ENCODE measurements at regions not wholly inside any gene's neighbourhood (a gene's known extent, or its start where the extent isn't known, plus 50 kb on each side); places are given as distances from the start of the nearest gene placed in this dataset.

DNA sequence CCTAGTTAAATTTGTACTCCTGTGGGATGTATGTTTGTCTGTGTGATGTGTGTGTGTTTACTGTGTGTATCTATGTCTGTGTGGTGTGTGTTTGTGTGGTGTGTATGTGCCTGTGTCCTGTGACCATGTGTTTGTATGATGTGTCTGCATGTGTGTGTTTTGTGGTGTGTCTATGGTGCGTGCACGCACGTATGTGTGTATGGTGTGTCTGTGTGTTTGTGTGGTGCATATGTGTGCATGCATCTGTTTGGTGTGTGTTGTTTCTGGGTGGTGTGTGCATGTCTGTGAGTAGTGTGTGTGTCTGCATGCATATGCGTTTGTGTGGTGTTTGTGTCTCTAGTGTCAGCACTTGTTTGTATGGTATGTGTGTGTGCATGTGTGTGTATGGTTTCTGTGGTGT is 174.2 kb upstream of the RBFOX1 start:
- Mint-ChIP-seq H3K4me3 (no peak overlapping the region), H3K9me3 (peaks cover 22% of the 10 kb centered on the region), H3K27me3 (ENCODE audit: low read depth) (no peaks in the 10 kb centered on the region), H3K36me3 (ENCODE audit: insufficient read depth) (no peaks in the 10 kb centered on the region), H3K4me1 (ENCODE audit: low read depth) (no peaks in the 10 kb centered on the region)
- no peak for ATAC-seq
- DNase-seq, result no peak

DNA sequence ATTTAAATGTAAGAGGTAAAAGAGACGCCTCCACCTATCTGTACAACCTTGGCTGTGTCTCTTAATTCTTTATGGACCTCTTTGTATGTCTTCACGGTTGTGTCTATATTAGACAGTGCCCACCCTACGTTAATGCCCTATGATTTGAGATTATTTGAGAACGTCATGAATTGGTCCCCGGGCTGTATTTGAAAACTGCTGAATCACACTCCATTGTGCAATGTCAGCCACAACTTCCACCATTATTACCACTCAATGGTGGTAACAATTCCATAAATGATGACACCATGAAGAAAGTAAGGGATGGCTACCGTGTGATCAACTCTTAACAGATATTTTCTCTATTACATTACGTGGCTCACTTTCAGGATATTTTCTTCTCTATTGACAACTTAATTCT is 182.4 kb upstream of the RBFOX1 start:
- Mint-ChIP-seq H3K4me1 (ENCODE audit: low read depth) (no peaks in the 10 kb centered on the region), H3K9me3 (peaks cover 42% of the 10 kb centered on the region), H3K4me3 (no peak overlapping the region), H3K27me3 (ENCODE audit: low read depth) (no peaks in the 10 kb centered on the region), H3K36me3 (ENCODE audit: insufficient read depth) (no peaks in the 10 kb centered on the region)
- no peak for ATAC-seq
- no peak for DNase-seq

DNA sequence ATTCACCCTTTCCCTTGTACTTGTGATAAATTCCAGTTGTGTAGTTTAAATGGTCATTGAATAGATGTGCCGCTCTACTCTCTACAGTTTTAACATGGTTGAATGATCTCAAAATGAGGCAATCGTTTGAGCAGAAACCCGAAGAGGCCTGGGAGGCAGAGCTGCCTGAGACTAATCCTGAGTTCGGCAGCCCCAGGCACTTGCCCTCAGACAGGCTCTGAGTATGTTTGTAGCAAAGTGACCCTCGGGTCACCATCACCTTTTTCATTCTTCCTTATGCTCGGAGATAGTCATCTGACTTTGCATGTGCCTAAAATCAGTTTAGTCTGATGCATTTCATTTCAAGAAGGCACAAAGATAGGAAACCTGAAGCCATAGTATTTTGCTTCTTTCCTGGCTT is 184.0 kb upstream of the RBFOX1 start:
- Mint-ChIP-seq H3K4me3 (no peak overlapping the region), H3K27me3 (ENCODE audit: low read depth) (no peaks in the 10 kb centered on the region)
- ATAC-seq, result no peak

DNA sequence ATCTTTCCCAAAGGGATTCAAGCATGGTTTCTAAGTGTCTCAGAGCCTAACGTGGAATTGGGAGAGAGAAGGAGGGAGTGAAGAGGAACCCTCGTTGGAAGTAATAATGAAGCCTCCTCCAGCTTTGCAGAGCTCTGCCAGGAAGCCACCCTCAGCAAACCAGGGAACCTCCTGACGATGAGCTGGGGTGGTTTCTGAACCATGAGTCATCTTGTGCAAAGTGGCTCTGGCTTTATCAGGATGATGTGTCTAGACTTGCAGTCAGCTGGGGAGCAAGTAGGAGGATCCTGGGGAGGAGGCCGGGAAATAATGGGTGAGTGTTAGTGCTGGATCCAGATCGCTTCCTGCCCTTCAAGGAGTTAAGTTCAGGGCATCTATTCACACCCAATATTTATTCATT is 191.7 kb upstream of the RBFOX1 start:
- H3K4me1 Mint-ChIP-seq (ENCODE audit: low read depth), result no peaks in the 10 kb centered on the region
- no peak overlapping the region for H3K4me3 Mint-ChIP-seq
- peaks cover 15% of the 10 kb centered on the region for H3K9me3 Mint-ChIP-seq
- H3K36me3 Mint-ChIP-seq (ENCODE audit: insufficient read depth), result no peaks in the 10 kb centered on the region
- DNase-seq (no peak), ATAC-seq (no peak)
- H3K27me3 Mint-ChIP-seq (ENCODE audit: low read depth), result no peaks in the 10 kb centered on the region

More for the DNA sequence above, 184.0 kb upstream of the RBFOX1 start:
- no peaks in the 10 kb centered on the region for H3K36me3 Mint-ChIP-seq (ENCODE audit: insufficient read depth)
- H3K4me1 Mint-ChIP-seq (ENCODE audit: low read depth), result no peaks in the 10 kb centered on the region
- peaks cover 31% of the 10 kb centered on the region for H3K9me3 Mint-ChIP-seq
- DNase-seq, result no peak

DNA sequence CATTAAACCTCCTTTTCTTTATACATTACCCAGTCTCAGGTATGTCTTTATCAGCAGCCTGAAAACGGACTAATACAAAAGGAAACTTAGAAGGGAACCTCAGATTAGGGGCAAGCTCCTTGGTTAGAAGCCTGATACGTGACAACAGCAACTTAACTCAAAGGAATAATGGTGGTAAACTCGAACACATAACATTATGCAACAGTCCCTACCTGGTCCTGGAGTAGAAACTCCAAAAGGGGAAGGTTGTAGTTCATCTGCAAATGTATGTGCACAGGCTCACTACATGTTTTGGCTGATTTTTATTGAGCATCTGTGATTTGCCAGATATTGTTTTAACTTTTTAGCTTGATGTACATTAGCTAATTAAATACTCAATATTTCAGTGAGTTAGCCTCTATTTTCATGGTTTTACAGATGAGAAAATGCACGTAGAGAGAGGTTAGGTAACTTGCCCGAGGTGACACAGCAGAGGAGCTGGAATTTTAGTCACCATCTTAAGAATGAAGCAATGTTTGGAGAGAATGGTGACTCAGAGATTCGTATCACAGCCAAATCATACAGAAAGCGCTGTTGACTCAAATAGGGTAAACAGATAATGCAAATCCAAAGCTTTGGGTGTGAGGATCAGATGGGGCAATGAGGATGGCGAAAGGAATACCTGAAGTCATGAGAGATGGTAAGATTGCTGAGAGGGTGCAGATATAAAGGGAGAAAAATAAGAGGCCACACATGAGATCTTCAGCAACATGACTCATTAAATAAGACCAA is 194.9 kb upstream of the RBFOX1 start:
- H3K4me1 Mint-ChIP-seq (ENCODE audit: low read depth), result no peaks in the 10 kb centered on the region
- no peaks in the 10 kb centered on the region for H3K36me3 Mint-ChIP-seq (ENCODE audit: insufficient read depth)
- peaks cover 15% of the 10 kb centered on the region for H3K9me3 Mint-ChIP-seq
- ATAC-seq (no peak), DNase-seq (no peak)
- no peak overlapping the region for H3K4me3 Mint-ChIP-seq
- no peaks in the 10 kb centered on the region for H3K27me3 Mint-ChIP-seq (ENCODE audit: low read depth)

DNA sequence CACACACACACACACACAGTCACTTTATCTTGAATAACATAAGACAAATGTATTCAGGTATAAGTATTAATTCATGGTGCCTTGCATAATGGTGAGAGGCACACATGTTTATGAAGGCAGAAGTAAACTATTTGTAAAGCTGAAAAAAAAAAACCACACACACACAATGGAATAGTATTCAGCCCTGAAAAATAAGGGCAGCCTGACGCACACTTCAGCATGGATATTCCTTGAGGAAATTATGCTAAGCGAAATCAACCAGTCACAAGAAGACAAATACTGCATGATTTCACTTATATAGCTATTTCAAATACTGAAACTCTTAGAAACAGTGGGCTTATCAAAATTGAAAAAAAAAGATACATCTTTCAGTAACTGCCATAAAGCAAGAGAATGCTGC is 200.2 kb upstream of the RBFOX1 start:
- H3K4me1 Mint-ChIP-seq (ENCODE audit: low read depth), result no peaks in the 10 kb centered on the region
- ATAC-seq (no peak), DNase-seq (no peak)
- H3K27me3 Mint-ChIP-seq (ENCODE audit: low read depth), result no peaks in the 10 kb centered on the region
- no peaks in the 10 kb centered on the region for H3K36me3 Mint-ChIP-seq (ENCODE audit: insufficient read depth)
- peaks cover 8% of the 10 kb centered on the region for H3K9me3 Mint-ChIP-seq
- H3K4me3 Mint-ChIP-seq, result no peak overlapping the region

DNA sequence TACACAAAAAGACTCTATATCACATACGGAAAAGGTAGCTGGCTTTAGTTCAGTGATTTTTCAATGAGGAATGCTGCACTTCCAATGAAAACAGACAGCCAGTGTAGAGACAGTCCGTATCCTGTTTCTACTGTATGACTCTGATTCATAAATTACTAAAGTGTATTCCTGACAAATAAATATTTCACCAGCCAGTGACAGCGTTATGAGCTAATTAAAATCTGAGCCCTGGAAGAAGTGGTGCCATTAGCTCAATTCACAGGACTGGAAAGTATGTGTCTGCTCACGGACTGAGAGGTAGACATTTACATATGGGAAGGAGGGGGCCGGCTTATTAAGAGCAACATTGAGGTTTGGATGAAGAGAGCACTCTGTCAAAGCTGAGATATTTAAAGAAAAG is 207.9 kb upstream of the RBFOX1 start:
- Mint-ChIP-seq H3K4me1 (ENCODE audit: low read depth) (no peaks in the 10 kb centered on the region), H3K36me3 (ENCODE audit: insufficient read depth) (no peaks in the 10 kb centered on the region), H3K27me3 (ENCODE audit: low read depth) (no peaks in the 10 kb centered on the region), H3K9me3 (peaks cover 18% of the 10 kb centered on the region), H3K4me3 (no peak overlapping the region)
- no peak for ATAC-seq
- no peak for DNase-seq

DNA sequence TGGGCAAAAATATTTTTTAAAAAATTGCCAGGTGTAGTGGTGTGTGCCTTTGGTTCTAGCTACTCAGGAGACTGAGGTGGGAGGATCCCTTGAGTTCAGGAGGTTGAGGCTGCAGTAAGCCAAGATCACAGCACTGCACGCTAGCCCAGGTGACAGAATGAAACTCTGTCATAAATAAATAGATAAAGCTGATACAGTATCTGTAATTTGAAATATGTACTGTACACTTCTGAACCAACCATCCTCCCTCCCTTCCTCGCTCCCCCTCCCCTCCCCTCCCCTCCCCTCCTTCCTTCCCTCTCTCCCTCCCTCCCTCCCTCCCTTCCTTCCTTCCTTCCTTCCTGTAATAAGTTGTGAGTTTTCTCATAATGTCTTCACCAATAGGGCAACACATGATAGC is 208.4 kb upstream of the RBFOX1 start:
- no peaks in the 10 kb centered on the region for H3K4me1 Mint-ChIP-seq (ENCODE audit: low read depth)
- no peak overlapping the region for H3K4me3 Mint-ChIP-seq
- no peaks in the 10 kb centered on the region for H3K27me3 Mint-ChIP-seq (ENCODE audit: low read depth)
- DNase-seq (no peak), ATAC-seq (no peak)
- no peaks in the 10 kb centered on the region for H3K36me3 Mint-ChIP-seq (ENCODE audit: insufficient read depth)
- peaks cover 17% of the 10 kb centered on the region for H3K9me3 Mint-ChIP-seq

DNA sequence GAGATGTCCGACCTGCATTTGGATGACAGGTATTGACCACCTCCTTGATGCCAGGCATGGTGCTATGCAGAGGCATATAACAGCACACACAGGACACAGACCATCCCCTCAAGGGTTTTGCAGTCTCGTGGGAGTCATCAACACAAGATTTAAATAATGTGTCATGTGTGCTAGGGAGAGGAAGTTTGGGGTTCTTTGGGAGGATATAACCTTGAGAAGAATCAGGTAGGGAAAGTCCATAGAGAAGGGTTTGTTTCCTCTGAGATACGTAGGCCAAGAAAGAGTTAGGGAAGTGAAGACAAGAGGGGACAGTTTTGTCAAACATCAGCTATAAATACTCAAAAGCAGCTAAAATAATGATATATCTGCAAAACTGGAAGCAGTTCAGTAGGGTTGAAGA is 215.9 kb upstream of the RBFOX1 start:
- no peaks in the 10 kb centered on the region for H3K27me3 Mint-ChIP-seq (ENCODE audit: low read depth)
- H3K4me1 Mint-ChIP-seq (ENCODE audit: low read depth), result no peaks in the 10 kb centered on the region
- no peak for DNase-seq
- ATAC-seq, result no peak
- no peaks in the 10 kb centered on the region for H3K36me3 Mint-ChIP-seq (ENCODE audit: insufficient read depth)
- peaks cover 1% of the 10 kb centered on the region for H3K9me3 Mint-ChIP-seq
- no peak overlapping the region for H3K4me3 Mint-ChIP-seq

DNA sequence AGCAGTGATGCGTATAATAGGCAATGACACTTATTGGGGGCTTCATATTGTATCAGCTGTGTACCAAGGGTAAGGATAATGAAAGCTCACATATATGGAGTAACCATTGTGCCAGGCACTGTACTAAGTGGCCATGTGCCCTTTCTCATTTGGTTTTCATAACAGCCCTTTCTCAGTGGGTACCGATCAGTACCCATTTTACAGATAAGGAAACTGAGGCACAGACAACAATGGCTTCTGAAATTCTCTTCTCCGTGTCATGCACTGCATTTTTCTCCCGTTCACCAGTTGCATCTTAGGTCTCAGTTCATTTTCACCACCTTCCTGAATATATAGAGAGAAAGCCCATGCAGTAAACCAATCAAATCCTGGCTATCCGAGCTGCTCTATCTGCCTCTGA is 216.7 kb upstream of the RBFOX1 start:
- no peak for ATAC-seq
- no peak overlapping the region for H3K4me3 Mint-ChIP-seq
- H3K36me3 Mint-ChIP-seq (ENCODE audit: insufficient read depth), result no peaks in the 10 kb centered on the region
- peaks cover 3% of the 10 kb centered on the region for H3K9me3 Mint-ChIP-seq
- H3K4me1 Mint-ChIP-seq (ENCODE audit: low read depth), result no peaks in the 10 kb centered on the region
- no peaks in the 10 kb centered on the region for H3K27me3 Mint-ChIP-seq (ENCODE audit: low read depth)
- DNase-seq, result no peak

DNA sequence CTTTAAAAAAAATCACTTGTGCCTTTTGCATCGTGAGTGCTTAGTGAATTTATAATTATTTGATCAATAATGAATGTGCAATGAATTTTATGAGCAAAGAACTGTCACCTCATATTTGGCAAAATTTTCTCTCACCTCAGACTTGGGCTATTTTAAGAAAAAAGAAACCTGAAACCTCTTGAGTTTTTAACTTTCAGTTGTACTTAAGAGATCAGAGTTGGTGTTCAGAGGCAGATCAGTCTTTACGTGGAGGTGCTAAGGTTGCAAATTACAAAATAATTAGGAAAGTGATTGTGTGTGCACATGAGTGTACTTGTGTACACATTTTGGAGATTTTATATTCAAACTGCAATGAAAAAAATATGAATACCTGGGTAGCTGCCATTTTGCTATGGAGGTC is 218.7 kb upstream of the RBFOX1 start:
- no peak for DNase-seq
- H3K9me3 Mint-ChIP-seq, result peaks cover 3% of the 10 kb centered on the region
- no peak for ATAC-seq
- no peaks in the 10 kb centered on the region for H3K36me3 Mint-ChIP-seq (ENCODE audit: insufficient read depth)
- H3K27me3 Mint-ChIP-seq (ENCODE audit: low read depth), result no peaks in the 10 kb centered on the region
- H3K4me1 Mint-ChIP-seq (ENCODE audit: low read depth), result no peaks in the 10 kb centered on the region
- no peak overlapping the region for H3K4me3 Mint-ChIP-seq

DNA sequence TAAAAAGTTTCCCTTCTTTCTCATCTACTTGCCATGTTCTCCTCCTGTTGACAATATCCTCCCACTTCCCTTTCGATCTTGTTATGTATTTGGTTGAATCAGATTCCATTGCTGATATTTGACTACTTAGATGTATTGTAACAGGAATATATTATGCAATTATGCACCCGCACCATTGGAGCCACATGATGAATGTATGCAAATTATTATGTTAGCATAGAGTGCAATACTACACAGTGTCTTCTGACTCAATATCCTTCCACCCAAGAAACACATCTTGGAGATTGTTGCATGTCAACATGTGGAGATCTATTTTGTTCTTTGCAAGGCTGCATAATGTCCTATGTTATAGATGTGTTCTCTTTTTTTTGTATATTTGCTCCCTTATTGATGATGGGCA is 219.2 kb upstream of the RBFOX1 start:
- Mint-ChIP-seq H3K9me3 (peaks cover 8% of the 10 kb centered on the region), H3K27me3 (ENCODE audit: low read depth) (no peaks in the 10 kb centered on the region), H3K36me3 (ENCODE audit: insufficient read depth) (no peaks in the 10 kb centered on the region), H3K4me1 (ENCODE audit: low read depth) (no peaks in the 10 kb centered on the region), H3K4me3 (no peak overlapping the region)
- ATAC-seq (no peak), DNase-seq (no peak)

DNA sequence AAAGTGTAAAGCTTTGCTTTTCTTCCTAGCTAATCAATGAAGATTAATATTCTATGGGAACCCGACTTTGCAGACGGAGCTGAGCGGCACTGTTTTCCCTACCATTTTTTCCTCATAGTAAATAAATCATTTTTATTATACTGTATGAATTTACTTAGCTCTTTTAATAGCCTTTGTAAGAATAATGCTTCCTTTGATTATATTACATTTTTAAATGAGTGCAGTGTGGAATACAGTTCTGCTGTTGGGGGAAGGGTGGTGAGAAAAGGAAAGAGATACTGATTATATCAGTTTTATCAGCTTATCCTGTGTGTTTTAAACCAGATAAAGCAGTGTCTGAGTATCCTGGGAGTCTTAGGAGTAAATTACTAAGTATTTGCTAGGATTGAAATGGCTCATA is 221.4 kb upstream of the RBFOX1 start:
- Mint-ChIP-seq H3K27me3 (ENCODE audit: low read depth) (no peaks in the 10 kb centered on the region), H3K36me3 (ENCODE audit: insufficient read depth) (no peaks in the 10 kb centered on the region), H3K4me1 (ENCODE audit: low read depth) (no peaks in the 10 kb centered on the region), H3K9me3 (peaks cover 8% of the 10 kb centered on the region), H3K4me3 (no peak overlapping the region)
- no peak for ATAC-seq
- DNase-seq, result no peak

DNA sequence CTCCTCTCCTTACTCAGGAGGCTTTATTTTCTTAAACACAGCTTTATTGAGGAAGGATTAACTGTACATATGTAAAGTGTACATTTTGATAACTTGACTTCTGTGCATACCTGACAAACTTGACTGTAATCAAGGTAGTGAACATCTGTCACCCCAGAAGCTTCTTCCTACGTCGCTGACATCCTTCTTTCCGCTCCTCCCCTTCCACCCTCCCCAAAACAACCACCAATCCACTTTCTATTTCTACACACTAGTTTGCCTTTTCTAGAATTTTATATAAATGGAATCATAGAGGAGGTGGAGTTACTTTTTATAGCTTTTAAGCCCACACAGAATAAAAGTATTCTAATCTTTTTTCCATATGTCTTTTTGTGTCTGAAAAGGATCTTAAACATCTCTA is 225.2 kb upstream of the RBFOX1 start:
- DNase-seq (no peak), ATAC-seq (no peak)
- Mint-ChIP-seq H3K9me3 (peaks cover 15% of the 10 kb centered on the region), H3K36me3 (ENCODE audit: insufficient read depth) (no peaks in the 10 kb centered on the region), H3K4me1 (ENCODE audit: low read depth) (no peaks in the 10 kb centered on the region), H3K27me3 (ENCODE audit: low read depth) (no peaks in the 10 kb centered on the region), H3K4me3 (no peak overlapping the region)

DNA sequence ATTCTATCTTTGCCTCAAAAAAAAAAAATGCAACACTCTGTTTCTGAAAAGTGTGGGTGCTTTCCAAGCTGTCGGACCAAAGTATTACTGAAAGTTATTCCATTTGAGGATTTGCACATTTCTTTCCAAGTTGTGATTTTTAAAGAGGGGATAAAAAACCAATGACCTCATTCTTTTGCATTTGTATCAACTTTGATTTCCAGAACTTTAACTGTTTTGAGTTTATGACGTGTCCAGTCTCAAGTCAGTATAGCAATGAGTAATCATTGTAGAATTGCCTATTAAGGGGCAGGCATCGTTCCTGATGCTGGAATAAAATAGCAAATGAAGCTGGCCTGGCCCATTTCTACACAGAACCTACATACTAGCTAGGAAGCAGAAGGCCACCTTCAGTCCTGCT is 229.6 kb upstream of the RBFOX1 start:
- no peaks in the 10 kb centered on the region for H3K4me1 Mint-ChIP-seq (ENCODE audit: low read depth)
- peaks cover 16% of the 10 kb centered on the region for H3K9me3 Mint-ChIP-seq

DNA sequence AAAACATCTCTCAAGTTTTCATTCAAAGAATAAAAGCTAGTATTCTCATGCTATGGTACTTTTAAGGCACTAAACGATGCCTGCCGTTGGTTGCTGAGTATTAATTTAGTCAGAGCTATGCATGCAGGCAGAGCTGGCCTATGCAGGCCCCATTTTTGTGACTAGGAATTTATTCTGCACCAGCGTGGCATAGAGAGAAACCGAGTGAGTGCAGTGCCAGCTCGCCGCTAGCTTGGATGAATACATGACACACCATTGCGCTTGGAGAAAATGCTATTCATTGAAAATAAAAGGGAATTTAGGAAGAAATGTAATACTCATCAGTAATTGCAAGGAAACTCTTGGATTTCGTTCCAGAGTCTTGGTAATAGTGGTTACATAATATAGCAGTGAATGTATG is 231.6 kb upstream of the RBFOX1 start:
- no peak for ATAC-seq
- Mint-ChIP-seq H3K27me3 (ENCODE audit: low read depth) (no peaks in the 10 kb centered on the region), H3K4me3 (no peak overlapping the region), H3K4me1 (ENCODE audit: low read depth) (no peaks in the 10 kb centered on the region), H3K36me3 (ENCODE audit: insufficient read depth) (no peaks in the 10 kb centered on the region), H3K9me3 (peaks cover 24% of the 10 kb centered on the region)
- DNase-seq, result no peak

More for the DNA sequence above, 229.6 kb upstream of the RBFOX1 start:
- Mint-ChIP-seq H3K27me3 (ENCODE audit: low read depth) (no peaks in the 10 kb centered on the region), H3K36me3 (ENCODE audit: insufficient read depth) (no peaks in the 10 kb centered on the region), H3K4me3 (no peak overlapping the region)
- no peak for ATAC-seq
- no peak for DNase-seq
